ENCODE measurements at regions not wholly inside any gene's neighbourhood (a gene's known extent, or its start where the extent isn't known, plus 50 kb on each side); places are given as distances from the start of the nearest gene placed in this dataset.

- no peak overlapping the region for H3K4me3 ChIP-seq (ENCODE audit: insufficient read depth, low read length, poor library complexity, severe bottlenecking)
- no peaks in the 10 kb centered on the region for H3K9me2 ChIP-seq (replicated peaks; ENCODE audit: insufficient read depth, low read length)
- H3K27ac ChIP-seq (ENCODE audit: low read depth, low read length): no peak overlapping the region
- H4K20me1 ChIP-seq (ENCODE audit: low read depth, low read length): no peaks in the 10 kb centered on the region
- H3K36me3 ChIP-seq (ENCODE audit: low read length): no peaks in the 10 kb centered on the region
- H3F3A ChIP-seq (ENCODE audit: insufficient read depth): no peaks in the 10 kb centered on the region
- no peaks in the 10 kb centered on the region for H3K27me3 ChIP-seq (ENCODE audit: low read length)
- H3K4me2 ChIP-seq (ENCODE audit: low read depth, low read length, poor library complexity, severe bottlenecking): no peak overlapping the region
- H3K79me2 ChIP-seq (ENCODE audit: insufficient read depth, low read length): no peaks in the 10 kb centered on the region
- H2AFZ ChIP-seq (ENCODE audit: low read depth, low read length, severe bottlenecking): no peak overlapping the region
- TF ChIP-seq EZH2phosphoT487 (conservative IDR thresholded peaks at IDR 0.05; ENCODE audit: low read length): no peak
- TF ChIP-seq CTCF (IDR thresholded peaks at IDR 0.05; ENCODE audit: insufficient read depth, low read length, poor library complexity, severe bottlenecking): no peak
- no peak overlapping the region for H3K9ac ChIP-seq (ENCODE audit: low read length)
- no peaks in the 10 kb centered on the region for H3K9me3 ChIP-seq (ENCODE audit: insufficient read depth, low read length)
Observed at GRCh38 chr2:36177282-36177681, 178.3 kb upstream of the CRIM1 start.

- Histone ChIP-seq H2AFZ (ENCODE audit: low read depth, low read length, severe bottlenecking) (no peak overlapping the region), H3K9me3 (ENCODE audit: insufficient read depth, low read length) (no peaks in the 10 kb centered on the region), H3K4me3 (ENCODE audit: insufficient read depth, low read length, poor library complexity, severe bottlenecking) (no peak overlapping the region), H3K4me2 (ENCODE audit: low read depth, low read length, poor library complexity, severe bottlenecking) (no peak overlapping the region), H3K27me3 (ENCODE audit: low read length) (no peaks in the 10 kb centered on the region), H3K27ac (ENCODE audit: low read depth, low read length) (no peak overlapping the region), H3K79me2 (ENCODE audit: insufficient read depth, low read length) (no peaks in the 10 kb centered on the region), H3F3A (ENCODE audit: insufficient read depth) (no peaks in the 10 kb centered on the region), H3K36me3 (ENCODE audit: low read length) (no peaks in the 10 kb centered on the region), H3K9ac (ENCODE audit: low read length) (no peak overlapping the region), H4K20me1 (ENCODE audit: low read depth, low read length) (no peaks in the 10 kb centered on the region), H3K9me2 (replicated peaks; ENCODE audit: insufficient read depth, low read length) (no peaks in the 10 kb centered on the region)
- no peak for TF ChIP-seq EZH2phosphoT487 (conservative IDR thresholded peaks at IDR 0.05; ENCODE audit: low read length)
- TF ChIP-seq CTCF (IDR thresholded peaks at IDR 0.05; ENCODE audit: insufficient read depth, low read length, poor library complexity, severe bottlenecking): no peak
Observed at GRCh38 chr2:36174920-36175319, 180.7 kb upstream of the CRIM1 start.

- H3K9ac ChIP-seq (ENCODE audit: low read length): no peak overlapping the region
- H3K27ac ChIP-seq (ENCODE audit: low read depth, low read length): no peak overlapping the region
- H3K36me3 ChIP-seq (ENCODE audit: low read length): no peaks in the 10 kb centered on the region
- no peaks in the 10 kb centered on the region for H3K9me2 ChIP-seq (replicated peaks; ENCODE audit: insufficient read depth, low read length)
- H4K20me1 ChIP-seq (ENCODE audit: low read depth, low read length): no peaks in the 10 kb centered on the region
- H3F3A ChIP-seq (ENCODE audit: insufficient read depth): no peaks in the 10 kb centered on the region
- H3K9me3 ChIP-seq (ENCODE audit: insufficient read depth, low read length): no peaks in the 10 kb centered on the region
- TF ChIP-seq CTCF (IDR thresholded peaks at IDR 0.05; ENCODE audit: insufficient read depth, low read length, poor library complexity, severe bottlenecking) (no peak), EZH2phosphoT487 (conservative IDR thresholded peaks at IDR 0.05; ENCODE audit: low read length) (no peak)
- no peaks in the 10 kb centered on the region for H3K79me2 ChIP-seq (ENCODE audit: insufficient read depth, low read length)
- H3K27me3 ChIP-seq (ENCODE audit: low read length): no peaks in the 10 kb centered on the region
- H2AFZ ChIP-seq (ENCODE audit: low read depth, low read length, severe bottlenecking): no peak overlapping the region
- H3K4me3 ChIP-seq (ENCODE audit: insufficient read depth, low read length, poor library complexity, severe bottlenecking): no peak overlapping the region
- H3K4me2 ChIP-seq (ENCODE audit: low read depth, low read length, poor library complexity, severe bottlenecking): no peak overlapping the region
Observed at GRCh38 chr2:36173760-36174404, 181.7 kb upstream of the CRIM1 start.

Data from SU-DHL-6 (cell line).